HG03571 (cell line): ENCODE measurements at regions not wholly inside any gene's neighbourhood (a gene's known extent, or its start where the extent isn't known, plus 50 kb on each side); places are given as distances from the start of the nearest gene placed in this dataset.

ENCODE experiments used
- ATAC-seq: cut with Tn5 transposase; IDR thresholded peaks from one replicate; pipeline ENCODE4 v1.9.1; 2021; ENCODE audit not compliant: unreplicated experiment

GRCh38 chrX:15918003-15918402, 63.4 kb upstream of the AP1S2 start:
- ATAC-seq = no peak

- ATAC-seq = no peak
These were observed 62.1 kb upstream of the AP1S2 start for GRCh38 chrX:15916704-15917084.

GRCh38 chrX:15915959-15916703, 61.5 kb upstream of the AP1S2 start:
- ATAC-seq = no peak

GRCh38 chrX:15914486-15914885, 59.9 kb upstream of the AP1S2 start:
- no peak for ATAC-seq

GRCh38 chrX:15913146-15913545, 58.5 kb upstream of the AP1S2 start:
- ATAC-seq = no peak

GRCh38 chrX:15911734-15912550, 57.3 kb upstream of the AP1S2 start:
- no peak for ATAC-seq

GRCh38 chrX:15909605-15910004, 55.0 kb upstream of the AP1S2 start:
- ATAC-seq = no peak

- no peak for ATAC-seq
These were observed 54.1 kb upstream of the AP1S2 start for GRCh38 chrX:15908603-15909290.

GRCh38 chrX:15906041-15906943, 51.7 kb upstream of the AP1S2 start:
- ATAC-seq = no peak
